ENCODE measurements at regions not wholly inside any gene's neighbourhood (a gene's known extent, or its start where the extent isn't known, plus 50 kb on each side); places are given as distances from the start of the nearest gene placed in this dataset.

DNA sequence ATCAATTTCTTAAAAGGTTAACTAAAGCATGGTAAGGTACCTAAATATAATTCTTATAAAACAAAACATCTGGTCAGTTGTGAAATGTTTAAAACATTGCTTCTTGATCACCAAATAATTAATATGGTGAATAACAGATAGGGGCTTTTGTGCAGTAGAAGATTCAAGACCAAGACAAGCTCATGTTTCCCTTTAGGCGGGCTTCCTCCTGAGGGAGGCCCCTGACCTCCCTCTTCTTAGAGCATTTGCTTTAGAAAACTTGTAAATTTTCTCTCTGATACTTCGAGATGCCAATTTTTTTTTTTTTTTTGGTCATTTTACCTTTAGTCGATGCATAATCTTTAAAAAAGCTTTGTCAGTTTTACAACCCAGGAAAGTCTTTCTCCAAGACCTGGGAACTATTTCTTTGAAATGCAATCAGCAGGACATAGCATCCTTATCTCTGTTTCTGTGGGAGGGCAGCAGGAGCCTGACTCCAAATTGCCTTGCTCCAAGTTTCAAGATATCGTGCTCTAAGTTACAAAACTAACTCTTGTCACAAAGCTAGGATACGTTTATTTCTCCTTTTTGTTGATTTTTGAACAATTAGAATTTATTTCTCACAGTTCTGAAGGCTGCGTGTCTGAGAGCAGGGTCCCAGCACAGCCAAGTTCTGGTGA is 66.6 kb upstream of the BICD1 start:
- no peak for TF ChIP-seq EP300 (conservative IDR thresholded peaks at IDR 0.05; ENCODE audit: poor library complexity, severe bottlenecking)
- no peak for TF ChIP-seq EZH2 (IDR thresholded peaks at IDR 0.05; ENCODE audit: borderline replicate concordance, insufficient read depth, low read length, poor library complexity, severe bottlenecking)
- TF ChIP-seq RAD21 (conservative IDR thresholded peaks at IDR 0.05) = no peak
- TF ChIP-seq SMC3 (conservative IDR thresholded peaks at IDR 0.05; ENCODE audit: poor library complexity) = no peak
- TF ChIP-seq, protein P1, sequence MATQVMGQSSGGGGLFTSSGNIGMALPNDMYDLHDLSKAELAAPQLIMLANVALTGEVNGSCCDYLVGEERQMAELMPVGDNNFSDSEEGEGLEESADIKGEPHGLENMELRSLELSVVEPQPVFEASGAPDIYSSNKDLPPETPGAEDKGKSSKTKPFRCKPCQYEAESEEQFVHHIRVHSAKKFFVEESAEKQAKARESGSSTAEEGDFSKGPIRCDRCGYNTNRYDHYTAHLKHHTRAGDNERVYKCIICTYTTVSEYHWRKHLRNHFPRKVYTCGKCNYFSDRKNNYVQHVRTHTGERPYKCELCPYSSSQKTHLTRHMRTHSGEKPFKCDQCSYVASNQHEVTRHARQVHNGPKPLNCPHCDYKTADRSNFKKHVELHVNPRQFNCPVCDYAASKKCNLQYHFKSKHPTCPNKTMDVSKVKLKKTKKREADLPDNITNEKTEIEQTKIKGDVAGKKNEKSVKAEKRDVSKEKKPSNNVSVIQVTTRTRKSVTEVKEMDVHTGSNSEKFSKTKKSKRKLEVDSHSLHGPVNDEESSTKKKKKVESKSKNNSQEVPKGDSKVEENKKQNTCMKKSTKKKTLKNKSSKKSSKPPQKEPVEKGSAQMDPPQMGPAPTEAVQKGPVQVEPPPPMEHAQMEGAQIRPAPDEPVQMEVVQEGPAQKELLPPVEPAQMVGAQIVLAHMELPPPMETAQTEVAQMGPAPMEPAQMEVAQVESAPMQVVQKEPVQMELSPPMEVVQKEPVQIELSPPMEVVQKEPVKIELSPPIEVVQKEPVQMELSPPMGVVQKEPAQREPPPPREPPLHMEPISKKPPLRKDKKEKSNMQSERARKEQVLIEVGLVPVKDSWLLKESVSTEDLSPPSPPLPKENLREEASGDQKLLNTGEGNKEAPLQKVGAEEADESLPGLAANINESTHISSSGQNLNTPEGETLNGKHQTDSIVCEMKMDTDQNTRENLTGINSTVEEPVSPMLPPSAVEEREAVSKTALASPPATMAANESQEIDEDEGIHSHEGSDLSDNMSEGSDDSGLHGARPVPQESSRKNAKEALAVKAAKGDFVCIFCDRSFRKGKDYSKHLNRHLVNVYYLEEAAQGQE (IDR thresholded peaks at IDR 0.05; ENCODE audit: borderline replicate concordance) = no peak
- no peak for TF ChIP-seq POLR2AphosphoS5 (IDR thresholded peaks at IDR 0.05)
- no peak for TF ChIP-seq TAF1 (IDR thresholded peaks at IDR 0.05; ENCODE audit: low read depth)
- TF ChIP-seq MXI1 (conservative IDR thresholded peaks at IDR 0.05; ENCODE audit: poor library complexity, severe bottlenecking) = no peak
- TF ChIP-seq, protein P2, sequence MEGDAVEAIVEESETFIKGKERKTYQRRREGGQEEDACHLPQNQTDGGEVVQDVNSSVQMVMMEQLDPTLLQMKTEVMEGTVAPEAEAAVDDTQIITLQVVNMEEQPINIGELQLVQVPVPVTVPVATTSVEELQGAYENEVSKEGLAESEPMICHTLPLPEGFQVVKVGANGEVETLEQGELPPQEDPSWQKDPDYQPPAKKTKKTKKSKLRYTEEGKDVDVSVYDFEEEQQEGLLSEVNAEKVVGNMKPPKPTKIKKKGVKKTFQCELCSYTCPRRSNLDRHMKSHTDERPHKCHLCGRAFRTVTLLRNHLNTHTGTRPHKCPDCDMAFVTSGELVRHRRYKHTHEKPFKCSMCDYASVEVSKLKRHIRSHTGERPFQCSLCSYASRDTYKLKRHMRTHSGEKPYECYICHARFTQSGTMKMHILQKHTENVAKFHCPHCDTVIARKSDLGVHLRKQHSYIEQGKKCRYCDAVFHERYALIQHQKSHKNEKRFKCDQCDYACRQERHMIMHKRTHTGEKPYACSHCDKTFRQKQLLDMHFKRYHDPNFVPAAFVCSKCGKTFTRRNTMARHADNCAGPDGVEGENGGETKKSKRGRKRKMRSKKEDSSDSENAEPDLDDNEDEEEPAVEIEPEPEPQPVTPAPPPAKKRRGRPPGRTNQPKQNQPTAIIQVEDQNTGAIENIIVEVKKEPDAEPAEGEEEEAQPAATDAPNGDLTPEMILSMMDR (IDR thresholded peaks at IDR 0.05; ENCODE audit: poor library complexity, severe bottlenecking) = no peak
- H3K4me2 ChIP-seq (ENCODE audit: low read length) = no peak overlapping the region
- H3K27me3 ChIP-seq (ENCODE audit: insufficient read depth, low read depth, low read length) = no peaks in the 10 kb centered on the region
- H2AFZ ChIP-seq (ENCODE audit: low read depth, low read length) = no peak overlapping the region
- no peaks in the 10 kb centered on the region for H4K20me1 ChIP-seq (ENCODE audit: insufficient read depth)
- no peak overlapping the region for H3K4me3 ChIP-seq (ENCODE audit: low read length)
- H3K27ac ChIP-seq (ENCODE audit: low read length) = no peak overlapping the region
- H3K9ac ChIP-seq (ENCODE audit: low read length) = no peak overlapping the region
- no peaks in the 10 kb centered on the region for H3K79me2 ChIP-seq (replicated peaks; ENCODE audit: insufficient read depth, low read length)
- H3F3A ChIP-seq (ENCODE audit: insufficient read depth, low read length, poor library complexity, severe bottlenecking) = no peaks in the 10 kb centered on the region
- no peaks in the 10 kb centered on the region for H3K9me3 ChIP-seq (ENCODE audit: low read length)
- no peaks in the 10 kb centered on the region for H3K9me2 ChIP-seq (ENCODE audit: insufficient read depth, low read length)
- H3K36me3 ChIP-seq (ENCODE audit: insufficient read depth, low read length) = no peaks in the 10 kb centered on the region

DNA sequence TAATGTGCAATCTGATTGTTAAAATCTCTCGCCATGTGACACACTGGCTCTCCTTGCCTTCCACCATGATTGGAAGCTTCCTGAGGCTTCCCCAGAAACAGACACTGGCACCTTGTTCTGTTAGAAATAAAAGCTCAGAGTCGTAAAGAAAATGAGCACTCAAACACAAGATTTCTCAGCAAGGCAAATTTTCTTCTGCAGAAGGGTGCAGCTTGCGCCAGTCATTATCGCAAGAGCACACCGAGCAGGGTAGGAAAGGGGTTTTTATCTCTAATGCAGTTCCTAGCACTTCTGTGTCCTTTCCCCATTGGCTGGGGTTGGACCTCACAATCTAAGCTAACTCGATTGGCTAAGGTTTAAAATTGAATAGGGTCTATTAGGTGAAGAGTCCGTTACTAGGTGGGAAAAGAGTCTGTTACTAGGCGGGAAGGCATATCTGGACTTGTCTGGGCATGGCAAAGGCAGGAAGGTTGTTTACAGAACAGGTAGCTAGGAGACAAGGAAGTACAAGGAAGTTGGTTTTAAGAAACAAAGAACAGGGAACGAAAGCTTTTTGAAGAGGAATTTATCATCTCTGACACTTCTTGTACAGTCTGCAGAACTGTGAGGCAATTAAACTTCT is 62.6 kb upstream of the BICD1 start:
- Histone ChIP-seq H3F3A (ENCODE audit: insufficient read depth, low read length, poor library complexity, severe bottlenecking) (no peaks in the 10 kb centered on the region), H3K79me2 (replicated peaks; ENCODE audit: insufficient read depth, low read length) (no peaks in the 10 kb centered on the region), H3K4me2 (ENCODE audit: low read length) (no peak overlapping the region), H4K20me1 (ENCODE audit: insufficient read depth) (no peaks in the 10 kb centered on the region), H3K9me2 (ENCODE audit: insufficient read depth, low read length) (no peaks in the 10 kb centered on the region), H3K27ac (ENCODE audit: low read length) (no peak overlapping the region), H2AFZ (ENCODE audit: low read depth, low read length) (no peak overlapping the region), H3K4me3 (ENCODE audit: low read length) (no peak overlapping the region), H3K9me3 (ENCODE audit: low read length) (no peaks in the 10 kb centered on the region), H3K9ac (ENCODE audit: low read length) (no peak overlapping the region), H3K27me3 (ENCODE audit: insufficient read depth, low read depth, low read length) (no peaks in the 10 kb centered on the region), H3K36me3 (ENCODE audit: insufficient read depth, low read length) (no peaks in the 10 kb centered on the region)
- TF ChIP-seq MXI1 (conservative IDR thresholded peaks at IDR 0.05; ENCODE audit: poor library complexity, severe bottlenecking) (no peak), RAD21 (conservative IDR thresholded peaks at IDR 0.05) (no peak), SMC3 (conservative IDR thresholded peaks at IDR 0.05; ENCODE audit: poor library complexity) (no peak), POLR2AphosphoS5 (IDR thresholded peaks at IDR 0.05) (no peak), EP300 (conservative IDR thresholded peaks at IDR 0.05; ENCODE audit: poor library complexity, severe bottlenecking) (no peak), EZH2 (IDR thresholded peaks at IDR 0.05; ENCODE audit: borderline replicate concordance, insufficient read depth, low read length, poor library complexity, severe bottlenecking) (no peak), TAF1 (IDR thresholded peaks at IDR 0.05; ENCODE audit: low read depth) (no peak)
- TF ChIP-seq, protein P1 (IDR thresholded peaks at IDR 0.05; ENCODE audit: borderline replicate concordance) = no peak
- TF ChIP-seq, protein P2 (IDR thresholded peaks at IDR 0.05; ENCODE audit: poor library complexity, severe bottlenecking) = no peak

All from neural cell (in vitro differentiated cells).